SK-N-MC (cell line): ENCODE measurements at regions not wholly inside any gene's neighbourhood (a gene's known extent, or its start where the extent isn't known, plus 50 kb on each side); places are given as distances from the start of the nearest gene placed in this dataset.
"Not testable (repeated sequence)": the region's sequence is repeated elsewhere in the genome, so short reads cannot be mapped to it uniquely, and the experiment has no call there.

ENCODE experiments used
- DNase-seq: peaks from one replicate; pipeline ENCODE4 v3.0.0-alpha.2; 2011; ENCODE audit warnings: low read depth, low spot score
- H3K27ac ChIP-seq: fragments of 200-600 bp; sonication (generic); 2 replicates; pipeline ENCODE4 v1.5.1; 2016; ENCODE audit warnings: mixed run types
- H3K36me3 ChIP-seq: fragments of 200-600 bp; sonication (generic); 2 replicates; pipeline ENCODE4 v1.6.1; 2017; ENCODE audit warnings: antibody characterized with exemption, low read length, mixed read lengths; ENCODE audit not compliant: insufficient read depth
- H3K4me3 ChIP-seq: fragments of 200-600 bp; sonication (generic); 2 replicates; pipeline ENCODE4 v1.5.1; 2016
- H3K9ac ChIP-seq: fragments of 200-600 bp; sonication (generic); 2 replicates; pipeline ENCODE4 v1.8.0; 2017; ENCODE audit warnings: mixed run types, mixed read lengths; ENCODE audit not compliant: insufficient read length
- H3K9me3 ChIP-seq: fragments of 200-600 bp; sonication (generic); 2 replicates; pipeline ENCODE4 v1.6.1; 2017; ENCODE audit warnings: low read depth, mild to moderate bottlenecking, antibody characterized with exemption, low read length, moderate library complexity, mixed read lengths
- EZH2 ChIP-seq: fragments of 200-600 bp; sonication (generic); IDR thresholded peaks from one replicate; pipeline ENCODE4 v1.6.1; 2017; ENCODE audit warnings: antibody characterized with exemption
- FOXP2 ChIP-seq: optimal IDR thresholded peaks from 2 replicates; pipeline ENCODE3; 2011; ENCODE audit warnings: mild to moderate bottlenecking, moderate library complexity; ENCODE audit not compliant: insufficient read depth; ENCODE audit errors: extremely low read length, control extremely low read depth
- POLR2AphosphoS5 ChIP-seq: IDR thresholded peaks from 2 replicates; pipeline ENCODE4 v1.6.1; 2012; ENCODE audit warnings: mild to moderate bottlenecking, low read depth, low read length, borderline replicate concordance

DNA sequence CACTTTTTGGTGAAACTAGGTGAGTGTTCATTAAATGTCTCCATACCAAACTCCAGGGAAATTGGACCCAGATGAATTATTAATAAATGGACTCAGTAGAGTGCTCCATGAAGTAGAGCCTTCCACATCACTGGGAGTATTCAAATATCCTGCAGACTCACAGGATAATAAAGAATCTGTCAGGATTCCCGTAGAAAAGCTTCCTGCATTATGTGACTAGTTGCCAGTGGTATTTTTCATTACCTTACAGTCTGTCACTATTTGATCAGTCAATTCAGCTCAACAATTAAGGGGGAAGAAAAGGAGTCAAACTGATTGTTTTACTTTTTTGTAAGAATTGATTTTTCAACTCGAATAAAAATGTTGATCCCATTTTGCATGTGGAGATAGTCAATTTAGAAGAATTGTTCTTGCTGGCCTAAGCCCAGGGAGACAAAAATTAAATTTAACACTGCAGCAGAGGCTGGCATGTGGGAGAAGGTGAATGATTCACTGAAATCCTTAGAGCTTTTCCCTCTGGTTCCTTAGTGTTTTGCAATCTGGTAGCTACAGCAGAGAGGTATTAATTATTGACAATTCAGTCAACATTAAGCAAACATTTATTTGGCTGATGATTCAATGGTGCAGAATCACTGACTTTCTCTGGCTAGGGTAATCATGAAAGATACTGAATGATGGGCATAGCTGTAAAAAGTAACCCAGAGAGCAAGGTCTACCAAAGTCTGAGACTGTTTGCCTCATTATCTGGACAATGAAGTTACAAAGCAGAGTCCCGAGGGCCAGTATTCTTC lies 442.4 kb downstream of the CD83 start:
- Histone ChIP-seq H3K9ac (no peak overlapping the region), H3K4me3 (no peak overlapping the region), H3K9me3 (no peaks in the 10 kb centered on the region), H3K27ac (no peak overlapping the region), H3K36me3 (no peaks in the 10 kb centered on the region)
- TF ChIP-seq POLR2AphosphoS5 (no peak), FOXP2 (no peak), EZH2 (no peak)
- DNase-seq: no peak

DNA sequence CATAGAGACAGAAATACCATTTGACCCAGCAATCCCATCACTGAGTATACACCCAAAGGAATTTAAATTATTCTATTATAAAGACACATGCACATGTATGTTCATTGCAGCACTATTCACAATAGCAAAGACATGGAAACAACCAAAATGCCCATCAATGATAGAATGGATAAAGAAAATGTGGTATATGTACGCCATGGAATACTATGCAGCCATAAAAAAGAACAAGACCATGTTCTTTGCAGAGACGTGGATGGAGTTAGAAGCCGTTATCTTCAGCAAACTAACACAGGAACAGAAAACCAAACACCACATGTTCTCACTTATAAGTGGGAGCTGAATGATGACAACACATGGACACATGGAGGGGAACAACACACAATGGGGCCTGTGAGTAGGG lies 444.0 kb downstream of the CD83 start:
- H3K9me3 ChIP-seq, H3K4me3 ChIP-seq, H3K27ac ChIP-seq, H3K9ac ChIP-seq, H3K36me3 ChIP-seq, DNase-seq: not testable (repeated sequence)

DNA sequence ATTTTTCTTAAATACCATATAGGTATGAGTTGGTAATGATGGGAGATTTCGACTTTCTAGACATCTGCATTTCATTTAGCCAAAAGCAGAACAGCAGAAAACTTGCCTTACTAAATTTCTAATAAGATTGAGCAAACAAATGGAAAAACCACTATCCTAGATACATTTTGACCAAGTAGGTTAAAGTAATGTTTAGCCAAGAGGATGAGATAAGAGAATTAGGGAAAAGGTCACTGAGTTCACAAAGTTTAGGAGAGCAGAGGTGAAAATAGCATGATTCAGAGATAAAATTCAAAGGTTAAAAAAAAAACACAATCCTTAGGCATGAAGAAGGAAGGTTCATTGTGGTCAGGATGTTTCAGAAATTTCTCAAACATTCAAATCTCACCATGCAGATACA lies 450.3 kb downstream of the CD83 start:
- H3K27ac ChIP-seq: no peak overlapping the region

DNA sequence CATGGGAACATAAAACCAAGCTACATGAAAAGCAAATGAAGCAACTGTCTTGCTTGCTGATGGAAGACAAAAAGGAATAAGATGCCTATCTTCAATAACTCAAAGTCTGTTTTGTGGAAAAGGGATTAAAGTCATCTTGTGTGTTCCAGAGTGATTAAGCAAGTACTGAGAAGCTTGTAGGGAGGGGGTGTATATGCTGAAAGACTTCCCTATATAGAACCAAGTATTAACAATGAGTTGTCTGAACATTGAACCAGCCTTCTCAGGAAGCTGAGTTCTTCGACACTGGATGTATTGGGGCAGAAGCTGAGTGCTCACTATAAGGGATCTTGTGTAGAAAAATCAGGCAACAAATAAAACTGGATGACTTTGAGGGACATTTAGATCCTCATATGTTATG lies 451.8 kb downstream of the CD83 start:
- H3K27ac ChIP-seq: no peak overlapping the region
- no peak for DNase-seq
- no peak overlapping the region for H3K9ac ChIP-seq
- no peaks in the 10 kb centered on the region for H3K9me3 ChIP-seq
- H3K4me3 ChIP-seq: no peak overlapping the region
- H3K36me3 ChIP-seq: no peaks in the 10 kb centered on the region
- TF ChIP-seq POLR2AphosphoS5: no peak
- TF ChIP-seq FOXP2: no peak

More for the DNA sequence above, 450.3 kb downstream of the CD83 start:
- Histone ChIP-seq H3K9ac (no peak overlapping the region), H3K9me3 (no peaks in the 10 kb centered on the region), H3K36me3 (no peaks in the 10 kb centered on the region), H3K4me3 (no peak overlapping the region)
- DNase-seq: no peak
- TF ChIP-seq POLR2AphosphoS5: no peak
- TF ChIP-seq EZH2: no peak
- TF ChIP-seq FOXP2: no peak

GRCh38 chr6:14569874-14570273 lies 452.3 kb downstream of the CD83 start:
- H3K36me3 ChIP-seq, H3K9ac ChIP-seq: not testable (repeated sequence)

GRCh38 chr6:14571001-14571400 lies 453.4 kb downstream of the CD83 start:
- H3K9me3 ChIP-seq: no peaks in the 10 kb centered on the region

More at GRCh38 chr6:14569874-14570273, 452.3 kb downstream of the CD83 start:
- not testable (repeated sequence) for DNase-seq, H3K4me3 ChIP-seq, H3K9me3 ChIP-seq, H3K27ac ChIP-seq

DNA sequence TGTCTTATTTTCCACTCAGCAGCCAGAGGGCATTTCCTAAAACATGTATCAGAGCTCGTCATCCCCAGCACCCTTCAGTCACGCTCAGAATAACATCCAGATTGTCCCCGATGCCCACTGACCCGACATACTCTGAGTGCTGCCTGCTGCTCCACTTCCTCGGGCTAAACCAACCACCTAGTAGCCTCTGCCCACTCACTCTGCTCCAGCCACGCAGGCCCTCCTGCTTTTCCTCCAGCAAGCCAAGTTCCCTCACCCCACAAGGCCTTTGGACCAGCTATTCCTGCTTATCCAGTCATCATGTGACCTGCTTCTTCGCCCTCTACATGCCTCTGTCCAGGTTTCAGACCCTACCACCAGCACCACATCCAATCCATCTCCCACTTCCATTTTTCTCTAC lies 454.2 kb downstream of the CD83 start:
- DNase-seq: no peak
- no peaks in the 10 kb centered on the region for H3K9me3 ChIP-seq
- no peak overlapping the region for H3K4me3 ChIP-seq
- H3K27ac ChIP-seq: no peak overlapping the region
- H3K9ac ChIP-seq: no peak overlapping the region
- TF ChIP-seq EZH2 (no peak), POLR2AphosphoS5 (no peak), FOXP2 (no peak)
- no peaks in the 10 kb centered on the region for H3K36me3 ChIP-seq

More at GRCh38 chr6:14571001-14571400, 453.4 kb downstream of the CD83 start:
- Histone ChIP-seq H3K9ac (no peak overlapping the region), H3K27ac (no peak overlapping the region), H3K4me3 (no peak overlapping the region), H3K36me3 (no peaks in the 10 kb centered on the region)
- no peak for DNase-seq
- TF ChIP-seq FOXP2 (no peak), EZH2 (no peak), POLR2AphosphoS5 (no peak)

- H3K9ac ChIP-seq: no peak overlapping the region
- no peak for TF ChIP-seq POLR2AphosphoS5
- TF ChIP-seq EZH2: no peak
- no peak for TF ChIP-seq FOXP2
- no peaks in the 10 kb centered on the region for H3K36me3 ChIP-seq
- no peak for DNase-seq
- no peak overlapping the region for H3K27ac ChIP-seq
- H3K4me3 ChIP-seq: no peak overlapping the region
- H3K9me3 ChIP-seq: no peaks in the 10 kb centered on the region
Measured at GRCh38 chr6:14573267-14573666, 455.7 kb downstream of the CD83 start.

- 0 out of 2 replicates have a peak overlapping the region, but pooled peaks have one; percentile 11 for H3K27ac ChIP-seq
- H3K9me3 ChIP-seq: no peaks in the 10 kb centered on the region
- no peak for DNase-seq
- H3K4me3 ChIP-seq: no peak overlapping the region
- H3K9ac ChIP-seq: no peak overlapping the region
- TF ChIP-seq EZH2 (no peak), FOXP2 (no peak), POLR2AphosphoS5 (no peak)
- no peaks in the 10 kb centered on the region for H3K36me3 ChIP-seq
Measured at GRCh38 chr6:14573703-14574290, 456.2 kb downstream of the CD83 start.
